BJ (cell line): ENCODE measurements at regions not wholly inside any gene's neighbourhood (a gene's known extent, or its start where the extent isn't known, plus 50 kb on each side); places are given as distances from the start of the nearest gene placed in this dataset.

Source experiments
- CTCF ChIA-PET: fragments of 350-600 bp; formaldehyde crosslinking; extraction: SDS; loops from one replicate; lab custom pipeline; 2021; ENCODE audit warnings: antibody characterized with exemption, inconsistent platforms; lab: Yijun Ruan, JAX
- POLR2A ChIA-PET: fragments of 300-600 bp; sonication (Branson Sonifier 250); formaldehyde crosslinking; extraction: SDS; loops from one replicate; lab custom pipeline; 2021; ENCODE audit warnings: antibody characterized with exemption; lab: Charles Lee
- DNase-seq: peaks from one replicate; pipeline ENCODE4 v3.0.0-alpha.2; 2011; ENCODE audit warnings: low read depth
- H3K27me3 ChIP-seq: 2 replicates; pipeline ENCODE4 v1.6.0; 2011; ENCODE audit warnings: low read length; ENCODE audit not compliant: control insufficient read depth, insufficient read depth
- H3K36me3 ChIP-seq: 2 replicates; pipeline ENCODE4 v1.5.1; 2011; ENCODE audit warnings: low read length; ENCODE audit not compliant: control insufficient read depth, insufficient read depth
- H3K4me3 ChIP-seq: 2 replicates; pipeline ENCODE4 v1.5.1; 2011; ENCODE audit warnings: low read depth, mild to moderate bottlenecking, control low read depth, low read length
- TF ChIP-seq, protein P1 (sequence below): IDR thresholded peaks from 2 replicates; pipeline ENCODE4 v1.5.1; 2011; ENCODE audit warnings: low read depth, mild to moderate bottlenecking, control low read depth, inconsistent platforms, low read length, moderate library complexity; ENCODE audit not compliant: insufficient read depth

DNA sequence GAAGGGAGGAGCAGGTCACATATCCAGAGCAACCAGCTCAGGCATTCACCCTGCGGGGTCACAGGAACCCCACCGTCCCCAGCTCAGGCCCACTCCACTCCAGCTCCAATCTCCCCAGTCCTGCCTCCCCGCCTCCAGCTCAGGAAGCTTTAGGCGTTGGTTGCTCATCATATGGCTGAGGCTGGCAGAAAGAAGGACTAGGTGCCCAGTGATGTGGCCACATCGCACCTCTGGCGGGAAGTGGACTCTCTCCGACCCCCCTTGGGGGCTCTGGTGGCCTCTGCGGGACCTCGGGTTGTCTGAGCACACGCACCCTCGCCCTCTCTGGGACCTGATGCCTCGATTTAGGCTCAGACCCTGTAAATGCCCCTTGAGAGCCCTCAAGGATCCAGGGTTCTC, 187.7 kb downstream of the ZFP36L2 start:
- no peak overlapping the region for H3K4me3 ChIP-seq
- POLR2A ChIA-PET: no interaction called here
- CTCF ChIA-PET: interaction anchor here (0.6 to 1.8 kb wide), 2 partner anchors 15 to 180 kb away, joined by 3 to 5 read pairs; no protein-coding TSS in a partner anchor
- no peaks in the 10 kb centered on the region for H3K36me3 ChIP-seq
- TF ChIP-seq, protein P1, sequence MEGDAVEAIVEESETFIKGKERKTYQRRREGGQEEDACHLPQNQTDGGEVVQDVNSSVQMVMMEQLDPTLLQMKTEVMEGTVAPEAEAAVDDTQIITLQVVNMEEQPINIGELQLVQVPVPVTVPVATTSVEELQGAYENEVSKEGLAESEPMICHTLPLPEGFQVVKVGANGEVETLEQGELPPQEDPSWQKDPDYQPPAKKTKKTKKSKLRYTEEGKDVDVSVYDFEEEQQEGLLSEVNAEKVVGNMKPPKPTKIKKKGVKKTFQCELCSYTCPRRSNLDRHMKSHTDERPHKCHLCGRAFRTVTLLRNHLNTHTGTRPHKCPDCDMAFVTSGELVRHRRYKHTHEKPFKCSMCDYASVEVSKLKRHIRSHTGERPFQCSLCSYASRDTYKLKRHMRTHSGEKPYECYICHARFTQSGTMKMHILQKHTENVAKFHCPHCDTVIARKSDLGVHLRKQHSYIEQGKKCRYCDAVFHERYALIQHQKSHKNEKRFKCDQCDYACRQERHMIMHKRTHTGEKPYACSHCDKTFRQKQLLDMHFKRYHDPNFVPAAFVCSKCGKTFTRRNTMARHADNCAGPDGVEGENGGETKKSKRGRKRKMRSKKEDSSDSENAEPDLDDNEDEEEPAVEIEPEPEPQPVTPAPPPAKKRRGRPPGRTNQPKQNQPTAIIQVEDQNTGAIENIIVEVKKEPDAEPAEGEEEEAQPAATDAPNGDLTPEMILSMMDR: no peak
- H3K27me3 ChIP-seq: no peaks in the 10 kb centered on the region
- DNase-seq: no peak

DNA sequence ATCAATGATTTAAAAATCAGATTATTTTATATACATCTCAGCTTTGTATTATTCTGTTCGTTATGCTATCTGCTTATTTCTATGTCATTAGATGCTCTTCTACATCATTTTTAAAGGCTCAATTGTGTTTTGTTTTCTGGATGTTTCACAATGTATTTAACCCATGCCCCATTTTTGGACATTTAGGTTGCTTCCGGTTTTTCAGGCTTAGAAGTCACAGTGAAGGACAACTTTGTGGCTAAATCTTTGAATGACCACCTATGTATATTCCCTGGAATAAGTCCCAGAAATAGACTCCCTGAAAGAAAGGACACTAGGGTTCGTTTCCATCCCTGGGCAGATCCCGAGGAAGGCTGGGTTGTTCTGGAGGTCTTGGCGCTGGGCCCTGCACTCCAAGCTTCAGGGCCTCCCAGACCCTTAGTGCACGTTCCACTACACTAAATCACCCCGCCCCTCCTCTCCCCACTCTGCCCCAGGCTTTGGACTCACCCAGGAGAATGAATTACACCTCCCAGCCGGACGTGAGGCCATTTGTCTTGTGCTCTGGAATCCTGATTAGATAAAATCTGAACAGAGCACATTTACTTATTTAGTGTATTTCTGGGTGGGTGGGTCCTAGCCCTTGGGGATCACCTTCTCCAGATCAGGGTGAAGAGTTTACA, 188.2 kb downstream of the ZFP36L2 start:
- Histone ChIP-seq H3K4me3 (no peak overlapping the region), H3K36me3 (no peaks in the 10 kb centered on the region), H3K27me3 (no peaks in the 10 kb centered on the region)
- TF ChIP-seq, protein P1: no peak
- CTCF ChIA-PET: interaction anchor here (0.6 to 1.8 kb wide), 2 partner anchors 14 to 180 kb away, joined by 3 to 5 read pairs; no protein-coding TSS in a partner anchor
- POLR2A ChIA-PET: no interaction called here
- DNase-seq: peak; percentile 65

- TF ChIP-seq, protein P1: peak; percentile 8; the same call in 1 of the 2 replicates
- DNase-seq: no peak
- POLR2A ChIA-PET: no interaction called here
- H3K27me3 ChIP-seq: no peaks in the 10 kb centered on the region
- no peaks in the 10 kb centered on the region for H3K36me3 ChIP-seq
- H3K4me3 ChIP-seq: no peak overlapping the region
- CTCF ChIA-PET: interaction anchor here (1.4 kb wide), 1 partner anchor 11 kb away, joined by 3 read pairs; no protein-coding TSS in a partner anchor
Measured at GRCh38 chr2:43035922-43036321, 190.5 kb downstream of the ZFP36L2 start.

GRCh38 chr2:43034921-43035320, 191.5 kb downstream of the ZFP36L2 start:
- ChIA-PET CTCF (no interaction called here), POLR2A (no interaction called here)
- Histone ChIP-seq H3K27me3 (no peaks in the 10 kb centered on the region), H3K4me3 (no peak overlapping the region), H3K36me3 (no peaks in the 10 kb centered on the region)
- DNase-seq: no peak
- TF ChIP-seq, protein P1: no peak

DNA sequence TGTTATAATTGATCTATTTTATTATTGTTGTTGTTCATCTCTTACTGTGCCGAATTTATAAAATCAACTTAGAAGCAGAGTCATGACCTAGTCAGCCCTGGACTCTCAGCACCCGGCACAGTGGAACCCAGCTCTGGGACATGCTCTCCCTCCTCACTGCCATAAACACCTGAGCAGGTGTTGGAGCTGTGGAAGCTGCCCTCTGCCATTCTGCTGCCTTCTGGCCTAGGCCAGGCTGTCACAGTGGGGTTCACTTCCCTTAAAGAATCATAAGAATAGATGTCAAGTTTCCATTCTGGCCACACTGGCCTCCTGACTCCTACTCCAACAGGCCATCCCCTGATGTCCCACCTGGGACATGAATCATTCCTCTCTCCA, 192.2 kb downstream of the ZFP36L2 start:
- TF ChIP-seq, protein P1: no peak
- Histone ChIP-seq H3K27me3 (no peaks in the 10 kb centered on the region), H3K4me3 (no peak overlapping the region), H3K36me3 (no peaks in the 10 kb centered on the region)
- DNase-seq: no peak
- POLR2A ChIA-PET: no interaction called here
- CTCF ChIA-PET: interaction anchor here (0.6 kb wide), 1 partner anchor 10 kb away, joined by 3 read pairs; no protein-coding TSS in a partner anchor
